Vagina (tissue), 2 donors: ENCODE measurements at regions not wholly inside any gene's neighbourhood (a gene's known extent, or its start where the extent isn't known, plus 50 kb on each side); places are given as distances from the start of the nearest gene placed in this dataset.

Source experiments
- DNase-seq, 2 donors: peaks; one replicate each; pipeline ENCODE4 v3.0.0-alpha.2; 2017; ENCODE audit errors: extremely low spot score in 2 of 2
- H3K27ac ChIP-seq: fragments of 200-600 bp; sonication (generic); one replicate; pipeline ENCODE4 v1.5.1; 2019
- H3K27me3 ChIP-seq: fragments of 200-600 bp; sonication (generic); one replicate; pipeline ENCODE4 v1.5.1; 2019
- H3K36me3 ChIP-seq, 2 donors: fragments of 200-600 bp; sonication (generic); one replicate each; pipeline ENCODE4 v1.5.1; 2017 to 2019
- H3K4me1 ChIP-seq: fragments of 200-600 bp; sonication (generic); one replicate; pipeline ENCODE4 v1.5.1; 2019
- H3K4me3 ChIP-seq, 2 donors: fragments of 200-600 bp; sonication (generic); 1 replicate in 1 of 2; 2 replicates in 1 of 2; pipeline ENCODE4 v1.5.1; 2016 to 2019
- H3K9me3 ChIP-seq: fragments of 200-600 bp; sonication (generic); one replicate; pipeline ENCODE4 v1.5.1; 2019
- POLR2A ChIP-seq, 2 donors: fragments of 450-650 bp; IDR thresholded peaks; one replicate each; pipeline ENCODE4 v1.6.1; 2017; ENCODE audit warnings: antibody characterized with exemption in 2 of 2, mild to moderate bottlenecking in 2 of 2, moderate library complexity in 2 of 2
- POLR2AphosphoS5 ChIP-seq, 2 donors: sonication (generic); formaldehyde crosslinking; IDR thresholded peaks; one replicate each; pipeline ENCODE4 v1.9.0; 2017; ENCODE audit warnings: antibody characterized with exemption in 2 of 2, mild to moderate bottlenecking in 2 of 2, low read depth in 1 of 2; ENCODE audit not compliant: insufficient read depth in 1 of 2
- intact Hi-C: fragments of 100-400 bp; cut with DNase I; formaldehyde crosslinking; loops from one replicate; pipeline ENCODE4 v1.15.1; 2023
- TF ChIP-seq, protein P1 (sequence below), 3 experiments: fragments of 450-650 bp in 2 of 3; fragments of 200-600 bp in 1 of 3; sonication (generic) in 1 of 3; IDR thresholded peaks; one replicate each; pipeline ENCODE4 v1.5.1; 2017 to 2019; ENCODE audit warnings: antibody characterized with exemption in 3 of 3, mild to moderate bottlenecking in 2 of 3, moderate library complexity in 2 of 3

DNA sequence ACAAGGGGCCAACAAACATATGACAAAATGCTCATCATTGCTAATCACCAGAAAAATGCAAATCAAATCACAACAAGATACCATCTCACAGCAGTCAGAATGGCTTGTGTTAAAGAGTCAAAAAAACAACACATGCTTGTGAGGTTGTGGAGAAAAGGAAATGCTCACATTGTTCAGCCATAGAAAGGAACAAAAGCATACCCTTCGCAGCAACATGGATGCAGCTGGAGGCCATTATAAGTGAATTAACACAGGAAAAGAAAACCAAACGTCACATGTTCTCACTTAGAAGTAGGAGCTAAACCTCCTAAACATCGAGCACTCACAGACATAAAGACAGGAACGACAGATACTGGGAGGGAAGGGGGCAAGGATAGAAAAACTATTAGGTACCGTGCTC lies 678.4 kb upstream of the GRM7 start:
- no peak for DNase-seq
- Histone ChIP-seq H3K4me3 (no peak overlapping the region), H3K4me1 (no peaks in the 10 kb centered on the region), H3K27ac (no peak overlapping the region), H3K36me3 (no peaks in the 10 kb centered on the region), H3K9me3 (no peaks in the 10 kb centered on the region), H3K27me3 (no peaks in the 10 kb centered on the region)
- intact Hi-C loops = no loop called here
- no peak for TF ChIP-seq POLR2AphosphoS5 (IDR thresholded peaks at IDR 0.05; ENCODE audit: insufficient read depth in 1 of 2, low read depth in 1 of 2)
- no peak for TF ChIP-seq POLR2A (IDR thresholded peaks at IDR 0.05)
- TF ChIP-seq, protein P1, sequence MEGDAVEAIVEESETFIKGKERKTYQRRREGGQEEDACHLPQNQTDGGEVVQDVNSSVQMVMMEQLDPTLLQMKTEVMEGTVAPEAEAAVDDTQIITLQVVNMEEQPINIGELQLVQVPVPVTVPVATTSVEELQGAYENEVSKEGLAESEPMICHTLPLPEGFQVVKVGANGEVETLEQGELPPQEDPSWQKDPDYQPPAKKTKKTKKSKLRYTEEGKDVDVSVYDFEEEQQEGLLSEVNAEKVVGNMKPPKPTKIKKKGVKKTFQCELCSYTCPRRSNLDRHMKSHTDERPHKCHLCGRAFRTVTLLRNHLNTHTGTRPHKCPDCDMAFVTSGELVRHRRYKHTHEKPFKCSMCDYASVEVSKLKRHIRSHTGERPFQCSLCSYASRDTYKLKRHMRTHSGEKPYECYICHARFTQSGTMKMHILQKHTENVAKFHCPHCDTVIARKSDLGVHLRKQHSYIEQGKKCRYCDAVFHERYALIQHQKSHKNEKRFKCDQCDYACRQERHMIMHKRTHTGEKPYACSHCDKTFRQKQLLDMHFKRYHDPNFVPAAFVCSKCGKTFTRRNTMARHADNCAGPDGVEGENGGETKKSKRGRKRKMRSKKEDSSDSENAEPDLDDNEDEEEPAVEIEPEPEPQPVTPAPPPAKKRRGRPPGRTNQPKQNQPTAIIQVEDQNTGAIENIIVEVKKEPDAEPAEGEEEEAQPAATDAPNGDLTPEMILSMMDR (IDR thresholded peaks at IDR 0.05) = no peak

DNA sequence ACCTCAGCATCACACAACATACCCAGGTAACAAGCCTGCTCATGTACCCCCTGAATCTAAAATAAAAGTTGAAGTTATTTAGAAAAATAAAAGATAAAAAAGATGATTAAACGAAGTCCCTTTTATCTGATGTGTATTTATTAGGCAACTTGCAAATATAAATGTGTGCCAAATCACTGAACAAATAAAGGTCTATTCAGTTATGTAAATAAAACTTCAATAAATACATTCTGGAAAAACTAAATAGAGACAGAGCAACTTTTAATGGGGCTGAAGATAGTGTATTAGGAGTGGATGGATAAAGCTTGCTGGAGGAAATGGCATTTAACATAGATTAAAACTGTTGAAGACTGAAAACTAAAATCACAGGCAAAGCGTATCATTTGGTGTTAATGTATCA lies 678.0 kb upstream of the GRM7 start:
- no peaks in the 10 kb centered on the region for H3K4me1 ChIP-seq
- intact Hi-C loops = no loop called here
- H3K36me3 ChIP-seq = no peaks in the 10 kb centered on the region
- no peak for DNase-seq
- TF ChIP-seq POLR2A (IDR thresholded peaks at IDR 0.05) (no peak), POLR2AphosphoS5 (IDR thresholded peaks at IDR 0.05; ENCODE audit: insufficient read depth in 1 of 2, low read depth in 1 of 2) (no peak)
- TF ChIP-seq, protein P1 (IDR thresholded peaks at IDR 0.05) = no peak
- no peak overlapping the region for H3K27ac ChIP-seq
- no peak overlapping the region for H3K4me3 ChIP-seq
- no peaks in the 10 kb centered on the region for H3K9me3 ChIP-seq
- no peaks in the 10 kb centered on the region for H3K27me3 ChIP-seq

DNA sequence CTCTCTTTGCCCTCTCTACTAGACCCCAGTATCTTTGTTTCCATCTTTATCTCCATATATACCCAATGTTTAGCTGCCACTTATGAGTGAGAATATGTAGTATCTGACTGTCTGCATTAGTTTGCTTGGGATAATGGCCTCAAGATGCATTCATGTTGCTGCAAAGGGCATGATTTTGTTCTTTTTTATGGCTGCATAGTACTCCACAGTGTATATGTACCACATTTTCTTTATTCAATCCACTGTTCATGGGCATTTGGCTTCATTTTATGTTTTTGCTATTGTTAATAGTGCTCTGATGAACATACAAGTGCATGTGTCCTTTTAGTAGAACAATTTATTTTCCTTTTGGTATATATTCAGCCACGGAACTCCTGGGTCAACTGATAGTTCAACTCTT lies 671.5 kb upstream of the GRM7 start:
- Histone ChIP-seq H3K4me1 (no peaks in the 10 kb centered on the region), H3K27ac (no peak overlapping the region), H3K4me3 (no peak overlapping the region), H3K9me3 (no peaks in the 10 kb centered on the region), H3K27me3 (no peaks in the 10 kb centered on the region), H3K36me3 (no peaks in the 10 kb centered on the region)
- intact Hi-C loops = no loop called here
- TF ChIP-seq, protein P1 (IDR thresholded peaks at IDR 0.05) = no peak
- TF ChIP-seq POLR2AphosphoS5 (IDR thresholded peaks at IDR 0.05; ENCODE audit: insufficient read depth in 1 of 2, low read depth in 1 of 2) (no peak), POLR2A (IDR thresholded peaks at IDR 0.05) (no peak)
- no peak for DNase-seq

DNA sequence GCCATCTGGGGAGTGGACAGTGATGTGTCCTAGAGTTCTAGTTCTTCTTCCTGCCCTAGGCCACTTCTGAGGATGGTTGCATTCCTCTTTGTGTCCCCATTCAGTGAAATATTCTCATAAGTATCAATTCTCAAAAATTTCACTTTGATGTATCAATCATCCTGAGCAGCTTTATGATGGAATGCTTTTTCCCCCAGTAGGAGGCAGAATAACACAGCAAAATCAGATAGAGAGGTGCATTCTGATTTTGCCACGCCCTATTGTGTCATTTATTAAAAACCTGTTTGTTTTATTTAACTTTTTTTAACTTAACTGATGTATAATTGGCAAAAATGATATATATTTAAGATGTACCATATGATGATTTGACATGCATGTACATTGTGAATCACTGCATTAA lies 656.0 kb upstream of the GRM7 start:
- H3K4me1 ChIP-seq = no peaks in the 10 kb centered on the region
- TF ChIP-seq POLR2AphosphoS5 (IDR thresholded peaks at IDR 0.05; ENCODE audit: insufficient read depth in 1 of 2, low read depth in 1 of 2) (no peak), POLR2A (IDR thresholded peaks at IDR 0.05) (no peak)
- TF ChIP-seq, protein P1 (IDR thresholded peaks at IDR 0.05) = no peak
- no peaks in the 10 kb centered on the region for H3K9me3 ChIP-seq
- DNase-seq = no peak
- no peaks in the 10 kb centered on the region for H3K36me3 ChIP-seq
- intact Hi-C loops = no loop called here
- H3K27ac ChIP-seq = no peak overlapping the region
- H3K4me3 ChIP-seq = no peak overlapping the region
- H3K27me3 ChIP-seq = no peaks in the 10 kb centered on the region

DNA sequence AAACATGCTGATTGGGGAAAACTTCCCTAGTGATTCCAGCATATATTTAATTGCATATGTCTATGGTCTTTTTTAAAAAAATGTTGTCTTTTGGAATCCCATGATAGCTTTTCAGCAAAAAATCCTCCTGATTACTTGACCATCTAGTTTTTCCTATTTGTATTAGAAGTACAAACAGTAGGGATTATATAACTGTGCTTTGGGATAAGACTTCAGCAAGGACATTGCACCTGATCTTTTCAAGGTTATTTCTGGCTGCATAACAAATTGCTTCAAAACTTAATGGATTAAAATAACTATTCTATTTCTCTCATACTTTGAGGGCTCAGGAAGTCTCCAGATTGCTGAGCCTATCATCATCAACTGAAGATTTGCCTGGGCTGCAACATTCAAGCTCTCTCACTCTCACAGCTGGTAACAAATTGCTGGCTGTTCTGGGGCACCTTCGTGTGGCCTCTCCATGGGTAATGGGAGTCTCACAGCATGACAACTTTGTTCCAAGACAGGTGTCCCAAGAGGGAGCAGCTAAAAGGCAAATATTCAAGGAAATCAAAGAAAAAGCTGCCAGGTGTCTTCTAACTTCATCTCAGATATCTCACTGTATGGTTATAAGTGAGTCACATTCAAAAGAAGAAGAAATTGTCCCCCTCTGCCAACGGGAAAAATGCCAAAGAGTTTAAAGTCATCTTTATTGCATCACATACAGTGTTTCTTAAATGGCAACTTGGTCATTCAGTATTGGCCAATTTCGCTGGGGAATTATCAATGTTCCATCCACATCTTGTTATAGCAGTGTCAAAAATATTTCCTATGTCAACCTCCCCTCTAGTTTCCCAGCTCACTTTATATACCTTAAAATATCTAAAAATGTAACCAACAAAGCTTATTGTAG lies 644.5 kb upstream of the GRM7 start:
- H3K27me3 ChIP-seq = no peaks in the 10 kb centered on the region
- H3K27ac ChIP-seq = no peak overlapping the region
- intact Hi-C loops = no loop called here
- no peak overlapping the region for H3K4me3 ChIP-seq
- DNase-seq = no peak
- H3K9me3 ChIP-seq = no peaks in the 10 kb centered on the region
- H3K4me1 ChIP-seq = no peaks in the 10 kb centered on the region
- TF ChIP-seq POLR2AphosphoS5 (IDR thresholded peaks at IDR 0.05; ENCODE audit: insufficient read depth in 1 of 2, low read depth in 1 of 2) (no peak), POLR2A (IDR thresholded peaks at IDR 0.05) (no peak)
- TF ChIP-seq, protein P1 (IDR thresholded peaks at IDR 0.05) = no peak
- H3K36me3 ChIP-seq = no peaks in the 10 kb centered on the region
